Caco-2 (cell line): ENCODE measurements at regions not wholly inside any gene's neighbourhood (a gene's known extent, or its start where the extent isn't known, plus 50 kb on each side); places are given as distances from the start of the nearest gene placed in this dataset.

Experiments used
- BruUV-seq: library from RNA; stranded (reverse); fragments of 400-500 nt; replicated peaks from 2 replicates; lab custom pipeline; 2021; lab: Mats Ljungman, UMichigan
- CTCF ChIA-PET: fragments of 300-600 bp; sonication (Branson Sonifier 250); formaldehyde crosslinking; loops from one replicate; lab custom pipeline; 2022; ENCODE audit warnings: antibody characterized with exemption; lab: Charles Lee
- POLR2A ChIA-PET: fragments of 300-600 bp; sonication (Branson Sonifier 250); formaldehyde crosslinking; loops from one replicate; lab custom pipeline; 2022; ENCODE audit warnings: antibody characterized with exemption; lab: Charles Lee
- DNase-seq, 2 experiments: peaks; one replicate each; pipeline versions ENCODE4 v3.0.0 to v3.0.0-alpha.2; 2020 to 2022
- H3K27me3 ChIP-seq: replicated peaks from 2 replicates; pipeline ENCODE4 v1.6.0; 2011; ENCODE audit warnings: low read length; ENCODE audit not compliant: control insufficient read depth, insufficient read depth
- H3K36me3 ChIP-seq: 2 replicates; pipeline ENCODE4 v1.5.1; 2011; ENCODE audit warnings: low read length; ENCODE audit not compliant: control insufficient read depth, insufficient read depth
- H3K4me1 ChIP-seq: fragments of 250-450 bp; sonication (Bioruptor Pico); 2 replicates; pipeline ENCODE4 v1.5.1; 2020; ENCODE audit warnings: mild to moderate bottlenecking
- H3K4me3 ChIP-seq: 2 replicates; pipeline ENCODE4 v1.5.1; 2011; ENCODE audit warnings: low read depth, mild to moderate bottlenecking, control low read depth, low read length
- H3K9me3 ChIP-seq: fragments of 250-450 bp; sonication (Bioruptor Pico); 2 replicates; pipeline ENCODE4 v1.5.1; 2020; ENCODE audit warnings: mild to moderate bottlenecking, moderate library complexity
- H3K27ac Mint-ChIP-seq: one replicate; pipeline ENCODE4 v1.8.0; 2022; ENCODE audit warnings: mixed read lengths; ENCODE audit not compliant: unreplicated experiment
- H3K27me3 Mint-ChIP-seq: one replicate; pipeline ENCODE4 v1.8.0; 2022; ENCODE audit warnings: mixed read lengths; ENCODE audit not compliant: insufficient read depth, unreplicated experiment
- H3K36me3 Mint-ChIP-seq: one replicate; pipeline ENCODE4 v1.8.0; 2022; ENCODE audit warnings: mild to moderate bottlenecking, mixed read lengths; ENCODE audit not compliant: insufficient read depth, unreplicated experiment
- H3K4me1 Mint-ChIP-seq: one replicate; pipeline ENCODE4 v1.8.0; 2022; ENCODE audit warnings: low read depth, mixed read lengths; ENCODE audit not compliant: unreplicated experiment
- H3K4me3 Mint-ChIP-seq: one replicate; pipeline ENCODE4 v1.8.0; 2022; ENCODE audit warnings: mild to moderate bottlenecking, moderate library complexity, mixed read lengths; ENCODE audit not compliant: unreplicated experiment
- H3K9me3 Mint-ChIP-seq: one replicate; pipeline ENCODE4 v1.8.0; 2022; ENCODE audit warnings: mixed read lengths; ENCODE audit not compliant: unreplicated experiment
- intact Hi-C: fragments of 100-400 bp; cut with micrococcal nuclease; formaldehyde crosslinking; loops from one replicate; pipeline ENCODE4 v1.10.0; 2022; ENCODE audit not compliant: unreplicated experiment
- TF ChIP-seq, protein P1 (sequence below), 2 experiments: fragments of 200-600 bp in 1 of 2; IDR thresholded peaks; 1 replicate in 1 of 2; 2 replicates in 1 of 2; pipeline versions ENCODE4 v1.5.1 to v1.8.0; 2011 to 2022; ENCODE audit warnings: antibody characterized with exemption in 1 of 2, control low read depth in 1 of 2, inconsistent platforms in 1 of 2, low read depth in 1 of 2, low read length in 1 of 2, mild to moderate bottlenecking in 1 of 2, moderate library complexity in 1 of 2; ENCODE audit not compliant: insufficient read depth in 1 of 2, severe bottlenecking in 1 of 2, unreplicated experiment in 1 of 2

DNA sequence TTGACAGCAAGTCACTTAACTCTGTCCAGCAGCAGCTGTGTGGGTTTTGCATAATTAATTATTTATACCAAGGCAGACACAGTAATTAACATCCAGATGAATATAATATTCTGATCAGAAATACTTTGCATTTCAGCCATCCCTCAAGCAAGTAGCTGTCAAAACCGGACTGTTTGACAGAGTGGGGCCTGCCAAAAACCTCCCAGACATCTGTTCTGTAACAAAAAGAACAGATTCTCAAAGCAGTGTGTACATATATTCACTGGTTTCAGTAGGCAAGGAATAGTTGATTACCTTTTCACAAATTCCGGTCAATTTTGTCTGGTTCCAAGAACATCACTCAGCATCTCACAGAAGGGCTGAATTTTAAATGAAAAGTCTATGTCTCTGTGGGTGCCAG lies 291.6 kb downstream of the CMPK2 start:
- no peak for DNase-seq
- no peaks in the 10 kb centered on the region for H3K9me3 ChIP-seq
- ChIA-PET CTCF (no interaction called here), POLR2A (no interaction called here)
- intact Hi-C loops, result no loop called here
- no TSS peak for BruUV-seq
- Mint-ChIP-seq H3K27ac (no peak overlapping the region), H3K4me1 (no peaks in the 10 kb centered on the region), H3K9me3 (no peaks in the 10 kb centered on the region), H3K36me3 (no peaks in the 10 kb centered on the region), H3K4me3 (no peak overlapping the region), H3K27me3 (peaks cover 12% of the 10 kb centered on the region)
- no peaks in the 10 kb centered on the region for H3K4me1 ChIP-seq
- H3K36me3 ChIP-seq, result no peaks in the 10 kb centered on the region
- H3K4me3 ChIP-seq, result no peak overlapping the region
- no peaks in the 10 kb centered on the region for H3K27me3 ChIP-seq
- TF ChIP-seq, protein P1, sequence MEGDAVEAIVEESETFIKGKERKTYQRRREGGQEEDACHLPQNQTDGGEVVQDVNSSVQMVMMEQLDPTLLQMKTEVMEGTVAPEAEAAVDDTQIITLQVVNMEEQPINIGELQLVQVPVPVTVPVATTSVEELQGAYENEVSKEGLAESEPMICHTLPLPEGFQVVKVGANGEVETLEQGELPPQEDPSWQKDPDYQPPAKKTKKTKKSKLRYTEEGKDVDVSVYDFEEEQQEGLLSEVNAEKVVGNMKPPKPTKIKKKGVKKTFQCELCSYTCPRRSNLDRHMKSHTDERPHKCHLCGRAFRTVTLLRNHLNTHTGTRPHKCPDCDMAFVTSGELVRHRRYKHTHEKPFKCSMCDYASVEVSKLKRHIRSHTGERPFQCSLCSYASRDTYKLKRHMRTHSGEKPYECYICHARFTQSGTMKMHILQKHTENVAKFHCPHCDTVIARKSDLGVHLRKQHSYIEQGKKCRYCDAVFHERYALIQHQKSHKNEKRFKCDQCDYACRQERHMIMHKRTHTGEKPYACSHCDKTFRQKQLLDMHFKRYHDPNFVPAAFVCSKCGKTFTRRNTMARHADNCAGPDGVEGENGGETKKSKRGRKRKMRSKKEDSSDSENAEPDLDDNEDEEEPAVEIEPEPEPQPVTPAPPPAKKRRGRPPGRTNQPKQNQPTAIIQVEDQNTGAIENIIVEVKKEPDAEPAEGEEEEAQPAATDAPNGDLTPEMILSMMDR (IDR thresholded peaks at IDR 0.05; ENCODE audit: insufficient read depth in 1 of 2, low read depth in 1 of 2, low read length in 1 of 2, severe bottlenecking in 1 of 2, unreplicated experiment in 1 of 2), result no peak

DNA sequence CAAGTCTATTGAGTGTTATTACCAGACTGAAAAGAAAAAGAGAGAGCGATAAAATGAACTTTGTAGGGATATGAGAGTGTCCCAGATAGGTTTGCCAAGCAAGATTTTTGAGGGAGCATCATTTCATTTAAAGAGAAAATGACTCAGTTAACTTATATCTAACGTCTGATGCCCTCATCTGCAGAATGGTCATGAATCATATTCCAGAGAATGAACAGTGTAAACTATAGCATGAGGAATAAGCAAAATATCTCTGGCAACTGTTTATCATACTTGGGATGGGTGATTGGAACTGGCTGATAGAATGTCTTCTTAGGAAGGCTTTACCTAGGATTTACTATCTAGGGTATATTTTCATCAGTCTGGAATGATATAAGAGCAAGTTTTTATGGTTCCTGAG lies 289.4 kb downstream of the CMPK2 start:
- intact Hi-C loops, result no loop called here
- DNase-seq, result no peak
- Mint-ChIP-seq H3K27me3 (peaks cover 5% of the 10 kb centered on the region), H3K4me1 (no peaks in the 10 kb centered on the region), H3K4me3 (no peak overlapping the region), H3K9me3 (no peaks in the 10 kb centered on the region), H3K27ac (no peak overlapping the region), H3K36me3 (no peaks in the 10 kb centered on the region)
- Histone ChIP-seq H3K27me3 (no peaks in the 10 kb centered on the region), H3K4me3 (no peak overlapping the region), H3K9me3 (no peaks in the 10 kb centered on the region), H3K36me3 (no peaks in the 10 kb centered on the region), H3K4me1 (no peaks in the 10 kb centered on the region)
- CTCF ChIA-PET, result no interaction called here
- BruUV-seq, result no TSS peak
- TF ChIP-seq, protein P1 (IDR thresholded peaks at IDR 0.05; ENCODE audit: insufficient read depth in 1 of 2, low read depth in 1 of 2, low read length in 1 of 2, severe bottlenecking in 1 of 2, unreplicated experiment in 1 of 2), result no peak
- POLR2A ChIA-PET, result no interaction called here

DNA sequence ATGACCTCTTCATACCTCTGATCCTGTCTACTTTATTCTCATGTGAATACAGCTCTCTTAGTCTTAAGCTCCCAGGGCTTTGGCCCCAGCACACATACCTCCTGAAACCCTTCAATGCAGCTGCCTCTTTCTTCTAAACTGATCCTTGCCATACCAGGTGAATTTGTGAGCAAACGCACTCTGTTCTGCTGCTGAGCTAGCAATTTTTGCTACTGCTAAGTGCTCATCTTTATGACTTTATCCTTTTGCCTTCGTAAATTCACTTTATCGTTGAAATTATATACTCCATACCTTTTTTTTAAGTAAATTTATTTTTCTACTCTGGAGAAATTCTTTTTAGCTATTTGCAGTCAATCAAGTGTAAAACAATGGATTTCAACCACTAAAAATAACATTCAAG lies 287.7 kb downstream of the CMPK2 start:
- Mint-ChIP-seq H3K4me1 (no peaks in the 10 kb centered on the region), H3K36me3 (no peaks in the 10 kb centered on the region), H3K27ac (no peak overlapping the region), H3K4me3 (no peak overlapping the region), H3K27me3 (peaks cover 7% of the 10 kb centered on the region), H3K9me3 (no peaks in the 10 kb centered on the region)
- Histone ChIP-seq H3K4me1 (no peaks in the 10 kb centered on the region), H3K4me3 (no peak overlapping the region), H3K9me3 (no peaks in the 10 kb centered on the region), H3K27me3 (no peaks in the 10 kb centered on the region), H3K36me3 (no peaks in the 10 kb centered on the region)
- TF ChIP-seq, protein P1 (IDR thresholded peaks at IDR 0.05; ENCODE audit: insufficient read depth in 1 of 2, low read depth in 1 of 2, low read length in 1 of 2, severe bottlenecking in 1 of 2, unreplicated experiment in 1 of 2), result no peak
- ChIA-PET POLR2A (no interaction called here), CTCF (no interaction called here)
- BruUV-seq, result no TSS peak
- DNase-seq, result no peak
- intact Hi-C loops, result no loop called here
